A673 (cell line): ENCODE measurements at regions not wholly inside any gene's neighbourhood (a gene's known extent, or its start where the extent isn't known, plus 50 kb on each side); places are given as distances from the start of the nearest gene placed in this dataset.

Source experiments
- BruUV-seq: library from RNA; stranded (reverse); fragments of 400-500 nt; replicated peaks from 2 replicates; lab custom pipeline; 2021; lab: Mats Ljungman, UMichigan
- CTCF ChIA-PET: fragments of 300-600 bp; sonication (Branson Sonifier 250); formaldehyde crosslinking; loops from one replicate; lab custom pipeline; 2022; ENCODE audit warnings: antibody characterized with exemption; lab: Charles Lee
- POLR2A ChIA-PET: fragments of 300-600 bp; sonication (Branson Sonifier 250); formaldehyde crosslinking; loops from one replicate; lab custom pipeline; 2022; ENCODE audit warnings: antibody characterized with exemption; ENCODE audit not compliant: low non-redundant PET; lab: Charles Lee
- DNase-seq: peaks from one replicate; pipeline ENCODE4 v3.0.0-alpha.2; 2015; ENCODE audit warnings: low spot score
- H3K27ac ChIP-seq: fragments of 200-600 bp; sonication (generic); 2 replicates; pipeline ENCODE4 v1.5.1; 2016; ENCODE audit warnings: mixed run types, low read depth, mild to moderate bottlenecking, mixed read lengths, antibody characterized with exemption, low read length; ENCODE audit not compliant: poor library complexity, severe bottlenecking
- H3K27me3 ChIP-seq: fragments of 200-600 bp; sonication (generic); replicated peaks from 2 replicates; pipeline ENCODE4 v1.6.1; 2017; ENCODE audit warnings: mixed run types, low read depth, mild to moderate bottlenecking, mixed read lengths, antibody characterized with exemption, low read length; ENCODE audit not compliant: insufficient read depth, poor library complexity
- H3K36me3 ChIP-seq: fragments of 200-600 bp; sonication (generic); 2 replicates; pipeline ENCODE4 v1.6.1; 2016; ENCODE audit warnings: mixed run types, mild to moderate bottlenecking, mixed read lengths, antibody characterized with exemption, low read length; ENCODE audit not compliant: insufficient read depth, poor library complexity, severe bottlenecking
- H3K4me1 ChIP-seq: fragments of 200-600 bp; sonication (generic); 2 replicates; pipeline ENCODE4 v1.6.1; 2017; ENCODE audit warnings: mixed run types, mild to moderate bottlenecking, mixed read lengths, antibody characterized with exemption, low read length; ENCODE audit not compliant: insufficient read depth, poor library complexity, severe bottlenecking
- H3K4me3 ChIP-seq: fragments of 200-600 bp; sonication (generic); 2 replicates; pipeline ENCODE4 v1.5.1; 2016; ENCODE audit warnings: low read depth, mixed run types, mild to moderate bottlenecking, mixed read lengths, low read length; ENCODE audit not compliant: poor library complexity, severe bottlenecking
- H3K9me3 ChIP-seq: fragments of 200-600 bp; sonication (generic); 2 replicates; pipeline ENCODE4 v1.6.1; 2016; ENCODE audit warnings: mixed run types, low read depth, mild to moderate bottlenecking, mixed read lengths, antibody characterized with exemption, low read length; ENCODE audit not compliant: poor library complexity, severe bottlenecking
- CTCF ChIP-seq: fragments of 300-800, 200-600 bp; sonication (generic); conservative IDR thresholded peaks from 2 replicates; pipeline ENCODE4 v1.5.1; 2017; ENCODE audit warnings: low read depth, mild to moderate bottlenecking, antibody characterized with exemption, low read length, moderate library complexity, mixed read lengths
- EZH2 ChIP-seq: fragments of 200-600 bp; sonication (generic); IDR thresholded peaks from 2 replicates; pipeline ENCODE4 v1.6.1; 2017; ENCODE audit warnings: borderline replicate concordance, low read depth, mild to moderate bottlenecking, mixed read lengths, antibody characterized with exemption, low read length; ENCODE audit not compliant: poor library complexity, severe bottlenecking
- intact Hi-C: fragments of 100-400 bp; cut with micrococcal nuclease; formaldehyde crosslinking; loops from one replicate; pipeline ENCODE4 v1.10.0; 2022; ENCODE audit not compliant: unreplicated experiment

GRCh38 chr2:5365871-5366461 is 326.2 kb upstream of the SOX11 start:
- DNase-seq = peak; percentile 92
- Histone ChIP-seq H3K27ac (no peak overlapping the region), H3K27me3 (no peaks in the 10 kb centered on the region), H3K4me3 (no peak overlapping the region), H3K36me3 (no peaks in the 10 kb centered on the region), H3K4me1 (peaks cover 4% of the 10 kb centered on the region), H3K9me3 (no peaks in the 10 kb centered on the region)
- TF ChIP-seq CTCF = peak; percentile 96
- TF ChIP-seq EZH2 = no peak
- no TSS peak for BruUV-seq
- ChIA-PET CTCF (interaction anchor here (0.6 to 1.1 kb wide), 2 partner anchors 289 to 1406 kb away, joined by 3 to 7 read pairs; no protein-coding TSS in a partner anchor), POLR2A (no interaction called here)
- intact Hi-C loops = loop anchor here (2.0 to 10.0 kb wide), 6 partner anchors 289 to 1411 kb away; no protein-coding TSS in a partner anchor

DNA sequence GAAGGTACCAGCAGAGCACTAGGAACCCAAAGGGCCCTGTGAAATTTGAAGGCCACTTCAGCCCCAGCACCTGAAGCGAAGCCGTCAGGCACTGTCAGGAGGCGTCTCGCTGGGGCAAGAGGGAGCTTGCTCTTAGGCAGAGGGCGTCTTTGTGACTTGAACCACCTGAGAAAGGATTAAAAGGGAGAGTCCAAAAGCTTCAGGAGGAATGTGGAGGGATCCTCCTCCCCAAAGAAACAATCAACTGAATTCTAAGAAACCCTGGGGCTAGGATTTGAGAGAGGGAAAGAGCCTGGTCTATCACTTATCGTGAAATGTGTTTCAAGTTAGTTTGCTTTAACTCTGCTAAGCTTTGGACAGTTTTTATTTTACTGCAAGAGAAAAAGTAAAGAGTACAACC is 324.9 kb upstream of the SOX11 start:
- intact Hi-C loops = loop anchor here (2.0 to 10.0 kb wide), 6 partner anchors 291 to 1413 kb away; no protein-coding TSS in a partner anchor
- ChIA-PET CTCF (interaction anchor here (0.6 kb wide), 1 partner anchor 325 kb away, joined by 7 read pairs; no protein-coding TSS in a partner anchor), POLR2A (no interaction called here)
- no TSS peak for BruUV-seq
- no peaks in the 10 kb centered on the region for H3K36me3 ChIP-seq
- no peaks in the 10 kb centered on the region for H3K27me3 ChIP-seq
- H3K27ac ChIP-seq = no peak overlapping the region
- H3K9me3 ChIP-seq = no peaks in the 10 kb centered on the region
- no peak for DNase-seq
- peaks cover 8% of the 10 kb centered on the region for H3K4me1 ChIP-seq
- no peak for TF ChIP-seq EZH2
- TF ChIP-seq CTCF = no peak
- H3K4me3 ChIP-seq = no peak overlapping the region

GRCh38 chr2:5368263-5368662 is 323.9 kb upstream of the SOX11 start:
- TF ChIP-seq EZH2 (no peak), CTCF (no peak)
- intact Hi-C loops = loop anchor here (5.0 to 10.0 kb wide), 4 partner anchors 606 to 1413 kb away; no protein-coding TSS in a partner anchor
- Histone ChIP-seq H3K4me3 (no peak overlapping the region), H3K9me3 (no peaks in the 10 kb centered on the region), H3K4me1 (peaks cover 17% of the 10 kb centered on the region), H3K27me3 (no peaks in the 10 kb centered on the region), H3K27ac (no peak overlapping the region), H3K36me3 (no peaks in the 10 kb centered on the region)
- CTCF ChIA-PET = interaction anchor here (0.7 kb wide), 1 partner anchor 1640 kb away, joined by 3 read pairs; no protein-coding TSS in a partner anchor
- no peak for DNase-seq
- POLR2A ChIA-PET = no interaction called here
- no TSS peak for BruUV-seq
